Activated naive CD8-positive, alpha-beta T cell treated with anti-CD3 and anti-CD28 coated beads, Interleukin-2, amount 10 ng/mL, durations not matched to agents 7 days and 5 days (primary cell): ENCODE measurements at regions not wholly inside any gene's neighbourhood (a gene's known extent, or its start where the extent isn't known, plus 50 kb on each side); places are given as distances from the start of the nearest gene placed in this dataset.

ENCODE experiments used
- ATAC-seq: fragments of 150-1000 bp; cut with Tn5 transposase; one replicate; pipeline ENCODE4 v1.10.0; 2021; ENCODE audit warnings: low read depth, moderate library complexity
- POLR2A ChIA-PET: fragments of 350-600 bp; sonication (Branson Sonifier 250); formaldehyde crosslinking; loops from one replicate; lab custom pipeline; 2021; ENCODE audit warnings: antibody characterized with exemption; lab: Charles Lee
- DNase-seq: peaks from one replicate; pipeline ENCODE4 v3.0.0; 2021
- H3K27ac Mint-ChIP-seq: one replicate; pipeline ENCODE4 v1.8.0; 2022; ENCODE audit warnings: mild to moderate bottlenecking, mixed read lengths
- H3K27me3 Mint-ChIP-seq: one replicate; pipeline ENCODE4 v1.8.0; 2022; ENCODE audit warnings: mild to moderate bottlenecking, moderate library complexity, mixed read lengths
- H3K36me3 Mint-ChIP-seq: one replicate; pipeline ENCODE4 v1.8.0; 2021; ENCODE audit warnings: mild to moderate bottlenecking, mixed read lengths
- H3K4me1 Mint-ChIP-seq: one replicate; pipeline ENCODE4 v1.8.0; 2021; ENCODE audit warnings: mixed read lengths
- H3K4me3 Mint-ChIP-seq: one replicate; pipeline ENCODE4 v1.8.0; 2022; ENCODE audit warnings: mild to moderate bottlenecking, moderate library complexity, mixed read lengths
- H3K9me3 Mint-ChIP-seq: one replicate; pipeline ENCODE4 v1.8.0; 2021; ENCODE audit warnings: mixed read lengths

DNA sequence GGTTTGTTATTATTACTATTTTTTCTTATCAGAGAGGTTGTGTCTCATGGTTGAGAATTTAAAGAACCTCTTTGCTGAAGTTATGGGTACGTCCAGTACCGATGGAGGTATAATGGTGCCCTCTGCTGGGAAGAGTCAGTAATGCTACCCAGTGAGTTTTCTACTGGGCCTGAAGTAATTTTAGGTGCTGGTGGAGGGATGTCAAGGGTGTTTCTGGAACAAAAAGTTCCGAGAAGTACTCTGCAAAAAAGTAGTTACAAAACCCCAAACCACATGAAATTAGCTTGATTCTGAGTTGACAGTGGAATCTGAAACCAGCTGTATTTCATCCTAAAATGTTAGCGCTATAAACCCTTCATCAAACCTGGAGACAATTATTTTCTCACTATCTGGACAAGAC lies 102.5 kb upstream of the MID1 start:
- POLR2A ChIA-PET, result no interaction called here
- Mint-ChIP-seq H3K27ac (no peak overlapping the region), H3K27me3 (no peaks in the 10 kb centered on the region), H3K4me1 (no peaks in the 10 kb centered on the region), H3K4me3 (no peak overlapping the region), H3K9me3 (no peaks in the 10 kb centered on the region), H3K36me3 (no peaks in the 10 kb centered on the region)
- DNase-seq (no peak), ATAC-seq (no peak)

DNA sequence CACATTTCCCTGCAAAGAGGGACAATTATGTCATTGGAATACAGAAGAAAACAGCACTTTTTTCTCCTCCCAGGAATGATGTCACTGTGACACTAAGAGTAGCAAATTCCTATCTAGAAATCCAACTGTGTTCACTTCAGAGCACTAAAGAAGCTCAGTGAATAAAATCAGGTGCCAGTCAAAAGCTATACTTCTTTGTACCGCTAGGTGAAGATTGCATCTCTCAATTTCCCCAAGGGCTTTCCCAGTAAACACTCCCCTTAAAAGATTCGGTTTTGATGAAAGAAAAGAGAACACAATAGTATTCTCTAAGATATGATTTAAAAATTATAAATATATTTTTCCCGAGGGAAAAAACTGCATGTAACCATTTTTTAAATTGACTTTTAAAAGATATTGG lies 104.7 kb upstream of the MID1 start:
- Mint-ChIP-seq H3K36me3 (no peaks in the 10 kb centered on the region), H3K4me1 (no peaks in the 10 kb centered on the region), H3K27ac (no peak overlapping the region), H3K9me3 (no peaks in the 10 kb centered on the region), H3K27me3 (no peaks in the 10 kb centered on the region), H3K4me3 (no peak overlapping the region)
- POLR2A ChIA-PET, result no interaction called here
- DNase-seq (no peak), ATAC-seq (no peak)

DNA sequence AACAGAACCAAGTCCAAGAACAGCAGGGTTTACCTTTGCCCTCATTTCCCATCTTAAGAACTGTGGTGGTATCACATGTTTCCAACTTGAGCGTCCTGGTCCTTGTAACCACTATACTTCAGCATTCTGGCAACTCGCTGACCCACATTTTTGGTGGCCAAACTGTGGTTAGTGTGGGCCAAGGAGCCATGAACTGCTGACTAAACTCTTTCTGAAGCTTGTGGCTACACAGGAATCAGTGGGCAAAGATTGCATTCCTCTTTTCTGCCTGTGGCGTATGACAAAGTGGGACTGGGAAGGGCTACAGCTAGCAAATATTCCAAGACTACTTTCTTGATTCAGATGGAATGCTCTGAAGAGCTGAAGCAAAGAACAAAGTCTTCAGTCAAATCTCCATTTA lies 106.3 kb upstream of the MID1 start:
- Mint-ChIP-seq H3K4me1 (no peaks in the 10 kb centered on the region), H3K27me3 (no peaks in the 10 kb centered on the region), H3K4me3 (no peak overlapping the region), H3K9me3 (no peaks in the 10 kb centered on the region), H3K27ac (no peak overlapping the region), H3K36me3 (no peaks in the 10 kb centered on the region)
- DNase-seq, result no peak
- no peak for ATAC-seq
- POLR2A ChIA-PET, result no interaction called here

DNA sequence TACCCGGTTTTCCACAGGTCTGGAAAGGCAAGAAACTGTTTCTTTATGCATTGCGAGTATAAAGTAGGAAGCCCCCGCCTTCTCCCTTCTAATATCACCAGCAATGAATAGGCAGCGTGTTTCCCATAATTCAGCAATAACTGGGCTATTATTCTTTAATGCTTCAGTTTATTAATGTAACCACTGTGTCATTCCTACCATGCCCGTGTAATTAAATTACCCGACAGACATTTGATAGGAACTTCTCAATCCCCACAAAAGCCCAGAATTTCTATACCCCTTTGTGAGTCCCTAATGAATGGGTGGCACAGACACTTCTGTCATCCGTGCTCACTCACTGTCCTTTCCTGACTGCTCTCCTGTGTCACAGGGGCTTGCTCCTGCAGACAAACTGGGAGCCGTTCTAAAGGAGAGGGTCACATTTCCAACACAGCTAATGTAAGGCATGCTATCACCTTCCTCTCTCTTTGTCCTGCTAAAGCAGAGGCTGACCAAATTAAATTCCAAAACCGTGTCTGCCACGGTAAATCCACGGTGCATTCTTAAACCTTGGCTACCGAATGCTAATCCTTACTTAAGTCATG lies 108.5 kb upstream of the MID1 start:
- no peak overlapping the region for H3K4me3 Mint-ChIP-seq
- no peaks in the 10 kb centered on the region for H3K9me3 Mint-ChIP-seq
- POLR2A ChIA-PET, result no interaction called here
- DNase-seq (no peak), ATAC-seq (no peak)
- no peaks in the 10 kb centered on the region for H3K36me3 Mint-ChIP-seq
- no peak overlapping the region for H3K27ac Mint-ChIP-seq
- no peaks in the 10 kb centered on the region for H3K27me3 Mint-ChIP-seq
- no peaks in the 10 kb centered on the region for H3K4me1 Mint-ChIP-seq

DNA sequence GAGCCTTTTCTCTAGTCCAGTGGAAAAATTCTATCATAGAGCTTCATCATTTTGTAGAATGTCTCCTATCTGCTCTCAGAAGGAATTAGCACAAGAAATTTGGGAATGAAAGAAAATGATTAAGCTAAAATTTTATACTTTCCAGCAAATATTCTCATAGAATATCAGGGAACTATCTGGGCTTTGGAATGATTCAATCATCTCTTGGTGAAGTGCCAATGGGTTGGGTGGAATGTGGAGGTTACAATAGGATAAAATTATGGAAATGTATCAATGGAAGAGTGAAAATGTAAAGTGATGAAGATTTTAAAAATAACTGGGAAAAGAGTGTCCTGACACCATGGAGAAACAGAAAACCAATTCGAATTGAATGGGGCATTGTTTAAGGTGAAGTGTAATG lies 119.0 kb upstream of the MID1 start:
- Mint-ChIP-seq H3K27ac (no peak overlapping the region), H3K9me3 (no peaks in the 10 kb centered on the region), H3K27me3 (peaks cover 3% of the 10 kb centered on the region), H3K4me3 (no peak overlapping the region), H3K4me1 (no peaks in the 10 kb centered on the region), H3K36me3 (no peaks in the 10 kb centered on the region)
- POLR2A ChIA-PET, result no interaction called here
- ATAC-seq (no peak), DNase-seq (no peak)

DNA sequence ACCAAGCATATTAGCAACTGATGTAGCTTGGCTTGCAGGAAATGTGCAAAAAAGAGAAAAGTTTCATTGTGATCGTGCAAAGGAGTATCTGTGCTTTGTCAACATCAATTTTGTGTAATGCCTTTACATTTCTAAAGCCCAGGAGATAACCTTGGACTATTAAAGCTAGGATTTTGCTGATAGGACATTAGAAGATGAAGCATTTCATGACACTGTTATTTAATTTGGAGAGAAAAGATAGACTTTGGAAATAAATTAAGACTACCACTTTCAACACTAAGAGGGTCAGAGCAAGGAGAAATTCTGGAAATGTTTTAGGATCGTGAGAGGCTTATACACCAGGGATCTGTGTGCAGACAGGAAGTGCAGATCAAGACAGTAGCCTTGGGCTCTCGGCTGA lies 120.6 kb upstream of the MID1 start:
- H3K27me3 Mint-ChIP-seq, result peaks cover 3% of the 10 kb centered on the region
- no peak for ATAC-seq

DNA sequence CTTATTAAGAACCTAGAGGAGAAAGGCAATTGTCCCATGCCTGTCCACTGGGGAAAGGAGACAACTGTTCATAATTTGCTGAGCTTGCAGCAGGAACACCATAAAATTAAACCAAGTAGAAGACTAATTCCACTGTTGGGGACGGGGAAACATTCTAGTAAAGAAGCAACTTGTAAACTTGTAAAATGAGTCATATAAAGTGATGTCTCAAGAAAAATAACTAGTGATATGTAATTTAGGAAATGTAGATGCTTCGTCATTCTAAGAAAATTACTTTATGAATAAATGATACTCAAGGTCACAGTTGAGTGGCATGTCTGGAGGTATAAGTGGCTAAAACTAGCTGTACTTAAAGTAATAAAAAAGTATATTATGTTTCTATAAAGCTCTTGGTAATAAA lies 121.2 kb upstream of the MID1 start:
- Mint-ChIP-seq H3K4me1 (no peaks in the 10 kb centered on the region), H3K27me3 (peaks cover 3% of the 10 kb centered on the region), H3K36me3 (no peaks in the 10 kb centered on the region), H3K27ac (no peak overlapping the region), H3K9me3 (no peaks in the 10 kb centered on the region), H3K4me3 (no peak overlapping the region)
- POLR2A ChIA-PET, result no interaction called here
- no peak for DNase-seq
- ATAC-seq, result no peak

More for the DNA sequence above, 120.6 kb upstream of the MID1 start:
- Mint-ChIP-seq H3K9me3 (no peaks in the 10 kb centered on the region), H3K36me3 (no peaks in the 10 kb centered on the region), H3K27ac (no peak overlapping the region), H3K4me1 (no peaks in the 10 kb centered on the region), H3K4me3 (no peak overlapping the region)
- POLR2A ChIA-PET, result no interaction called here
- DNase-seq, result no peak

DNA sequence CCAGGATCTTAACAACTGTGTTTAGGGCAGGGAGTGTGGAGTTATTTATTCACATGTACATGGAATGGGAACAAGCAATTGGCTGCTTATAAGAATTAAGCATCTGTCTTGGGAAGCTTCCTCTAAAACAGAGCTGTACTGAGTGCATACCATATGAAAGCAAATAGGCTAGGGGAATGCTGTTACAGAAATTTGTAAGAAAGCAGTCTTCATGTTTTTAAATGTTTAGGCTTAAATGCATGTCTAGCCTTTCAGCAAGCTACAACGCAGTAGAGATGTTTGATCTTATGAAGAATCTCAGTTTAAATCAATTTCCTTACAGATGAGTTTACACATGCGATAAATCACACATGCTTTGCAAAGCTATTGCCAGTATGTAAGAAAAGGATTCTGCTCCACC lies 123.1 kb upstream of the MID1 start:
- H3K36me3 Mint-ChIP-seq, result no peaks in the 10 kb centered on the region
- DNase-seq (no peak), ATAC-seq (no peak)
- no peaks in the 10 kb centered on the region for H3K9me3 Mint-ChIP-seq
- peaks cover 3% of the 10 kb centered on the region for H3K27me3 Mint-ChIP-seq
- H3K27ac Mint-ChIP-seq, result no peak overlapping the region
- H3K4me1 Mint-ChIP-seq, result no peaks in the 10 kb centered on the region
- POLR2A ChIA-PET, result no interaction called here
- H3K4me3 Mint-ChIP-seq, result no peak overlapping the region

DNA sequence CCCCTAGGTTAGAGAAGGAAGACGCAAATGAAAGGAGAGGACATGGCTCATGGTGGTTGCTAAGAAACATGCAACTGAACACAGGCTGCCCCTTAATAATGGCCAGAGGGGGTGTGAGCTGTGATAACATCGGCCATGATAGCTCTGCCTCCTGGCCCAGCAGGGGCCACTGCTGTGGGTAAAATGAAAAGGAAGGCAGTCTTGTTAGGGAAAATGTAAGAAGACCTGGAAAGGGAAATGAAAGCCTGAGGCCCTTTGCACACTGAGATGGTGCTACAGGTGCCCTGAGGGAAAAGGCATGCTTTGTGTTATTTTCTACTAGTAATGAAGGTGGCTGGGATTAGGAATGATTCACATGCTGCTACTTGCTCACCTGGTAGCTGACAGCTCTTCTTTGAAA lies 123.6 kb upstream of the MID1 start:
- ATAC-seq (no peak), DNase-seq (no peak)
- H3K27ac Mint-ChIP-seq, result no peak overlapping the region
- no peak overlapping the region for H3K4me3 Mint-ChIP-seq
- no peaks in the 10 kb centered on the region for H3K9me3 Mint-ChIP-seq
- H3K27me3 Mint-ChIP-seq, result peaks cover under 1% of the 10 kb centered on the region
- H3K4me1 Mint-ChIP-seq, result no peaks in the 10 kb centered on the region
- no peaks in the 10 kb centered on the region for H3K36me3 Mint-ChIP-seq
- POLR2A ChIA-PET, result no interaction called here

DNA sequence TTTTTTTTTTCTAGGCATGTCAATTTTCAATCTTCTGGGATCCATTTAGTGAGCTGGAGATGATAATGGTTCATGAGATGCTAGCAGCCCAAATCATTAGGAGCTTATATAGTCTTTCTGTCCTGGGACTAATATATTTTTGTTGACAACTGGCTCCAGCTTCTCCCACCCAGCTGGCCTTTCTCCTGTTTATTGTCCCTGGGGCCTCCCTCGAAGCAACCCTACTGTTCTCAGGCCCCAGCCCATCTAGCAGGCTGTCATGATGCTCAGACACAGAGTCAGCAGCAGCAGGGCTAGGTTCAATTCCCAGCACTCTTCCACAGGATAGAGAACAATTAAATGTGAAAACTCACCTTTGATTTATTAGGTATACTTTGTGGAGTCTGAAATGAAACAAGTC lies 127.6 kb upstream of the MID1 start:
- H3K4me1 Mint-ChIP-seq, result no peaks in the 10 kb centered on the region
- no peak overlapping the region for H3K27ac Mint-ChIP-seq
- no peaks in the 10 kb centered on the region for H3K36me3 Mint-ChIP-seq
- no peak for ATAC-seq
- H3K4me3 Mint-ChIP-seq, result no peak overlapping the region
- DNase-seq, result no peak
- POLR2A ChIA-PET, result no interaction called here
- H3K27me3 Mint-ChIP-seq, result no peaks in the 10 kb centered on the region
- no peaks in the 10 kb centered on the region for H3K9me3 Mint-ChIP-seq

DNA sequence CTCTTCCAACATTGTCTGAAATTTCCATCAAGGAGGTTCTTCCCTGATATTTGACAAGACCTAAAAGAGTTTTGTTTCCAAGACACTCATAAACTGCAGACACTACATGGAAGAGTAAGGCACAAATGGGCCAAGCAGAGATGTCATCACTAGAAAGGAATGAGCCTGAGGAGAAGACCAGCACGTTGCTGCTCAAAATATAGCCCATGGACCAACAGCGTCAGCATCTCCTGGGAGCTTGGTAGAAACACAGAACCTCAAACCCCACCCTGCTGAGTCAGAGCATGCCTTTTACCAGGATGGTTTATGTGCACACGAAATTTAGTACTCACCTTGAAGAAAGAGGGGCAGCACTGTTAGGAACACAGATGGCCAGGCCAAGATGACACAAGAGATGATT lies 128.7 kb upstream of the MID1 start:
- POLR2A ChIA-PET, result no interaction called here
- Mint-ChIP-seq H3K9me3 (no peaks in the 10 kb centered on the region), H3K27ac (no peak overlapping the region), H3K4me3 (no peak overlapping the region), H3K27me3 (no peaks in the 10 kb centered on the region), H3K4me1 (no peaks in the 10 kb centered on the region), H3K36me3 (no peaks in the 10 kb centered on the region)
- ATAC-seq (no peak), DNase-seq (no peak)

DNA sequence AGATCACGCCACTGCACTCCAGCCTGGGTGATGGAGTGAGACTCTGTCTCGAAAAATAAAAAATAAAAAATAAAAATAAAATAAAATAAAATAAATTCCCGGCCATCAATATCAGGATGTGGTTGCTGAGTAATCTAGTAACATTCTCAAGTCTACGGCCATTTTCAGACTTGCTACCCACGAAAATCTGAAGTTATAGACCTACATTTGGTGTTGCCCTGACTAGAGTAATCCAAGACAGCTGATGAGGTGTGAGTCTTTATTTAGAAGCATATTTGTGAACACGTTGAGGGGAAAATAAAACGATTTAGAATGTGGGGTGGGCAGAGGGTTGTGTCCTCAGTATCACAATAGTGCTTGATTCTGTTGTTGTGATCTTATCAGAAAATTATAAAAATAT lies 130.2 kb upstream of the MID1 start:
- H3K27ac Mint-ChIP-seq, result no peak overlapping the region
- POLR2A ChIA-PET, result no interaction called here
- no peaks in the 10 kb centered on the region for H3K36me3 Mint-ChIP-seq
- no peaks in the 10 kb centered on the region for H3K4me1 Mint-ChIP-seq
- H3K27me3 Mint-ChIP-seq, result no peaks in the 10 kb centered on the region
- H3K9me3 Mint-ChIP-seq, result no peaks in the 10 kb centered on the region
- no peak overlapping the region for H3K4me3 Mint-ChIP-seq
- ATAC-seq, result no peak
- no peak for DNase-seq

DNA sequence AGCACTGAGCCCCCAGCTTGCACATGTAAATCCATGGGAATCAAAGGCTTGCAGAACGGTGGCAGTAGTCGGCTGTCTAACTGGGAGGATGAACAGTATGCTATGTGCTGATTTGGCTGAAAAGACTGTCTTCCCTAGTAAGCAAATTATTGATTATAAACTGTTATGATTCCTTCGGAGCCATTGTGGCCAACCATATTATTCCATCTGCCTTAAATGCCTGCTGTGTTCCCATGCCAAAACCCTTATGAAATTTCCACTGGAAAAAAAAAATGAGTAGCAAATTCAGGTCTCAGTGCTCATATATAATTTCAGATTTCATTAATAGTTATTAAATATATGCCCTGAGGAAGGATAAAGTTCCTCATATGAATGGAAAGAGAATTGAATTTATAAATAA lies 132.7 kb upstream of the MID1 start:
- Mint-ChIP-seq H3K4me3 (no peak overlapping the region), H3K27ac (no peak overlapping the region), H3K36me3 (no peaks in the 10 kb centered on the region), H3K4me1 (no peaks in the 10 kb centered on the region), H3K9me3 (no peaks in the 10 kb centered on the region), H3K27me3 (no peaks in the 10 kb centered on the region)
- POLR2A ChIA-PET, result no interaction called here
- ATAC-seq (no peak), DNase-seq (no peak)

DNA sequence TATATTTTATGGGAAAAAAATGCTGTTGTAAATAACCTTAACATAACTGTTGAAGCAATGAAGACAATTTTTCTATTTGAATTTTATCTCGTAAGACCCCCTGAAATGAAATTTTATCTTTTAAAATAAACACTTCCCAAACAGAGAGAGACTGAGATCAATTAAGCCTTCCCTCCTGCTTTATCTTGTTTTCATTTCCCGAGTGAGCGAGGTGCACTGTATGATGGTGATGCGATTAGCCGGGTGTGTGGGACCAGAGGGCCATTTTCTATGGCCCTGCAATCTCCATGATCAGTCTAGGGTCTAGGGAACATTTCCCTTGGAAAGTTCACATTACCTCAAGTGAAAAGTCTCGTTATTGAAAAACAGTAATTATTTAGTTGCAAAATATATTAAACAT lies 134.1 kb upstream of the MID1 start:
- ATAC-seq, result no peak
- Mint-ChIP-seq H3K36me3 (no peaks in the 10 kb centered on the region), H3K27ac (no peak overlapping the region)

More for the DNA sequence above, 134.1 kb upstream of the MID1 start:
- POLR2A ChIA-PET, result no interaction called here
- no peaks in the 10 kb centered on the region for H3K27me3 Mint-ChIP-seq
- no peak for DNase-seq
- no peak overlapping the region for H3K4me3 Mint-ChIP-seq
- no peaks in the 10 kb centered on the region for H3K9me3 Mint-ChIP-seq
- H3K4me1 Mint-ChIP-seq, result no peaks in the 10 kb centered on the region
